Germinal center (tissue), 1 donor: ENCODE measurements at regions not wholly inside any gene's neighbourhood (a gene's known extent, or its start where the extent isn't known, plus 50 kb on each side); places are given as distances from the start of the nearest gene placed in this dataset.
"Not testable (repeated sequence)": the region's sequence is repeated elsewhere in the genome, so short reads cannot be mapped to it uniquely, and the experiment has no call there.

Experiments
- DNase-seq: peaks from one replicate; pipeline ENCODE4 v3.0.0; 2012; ENCODE audit warnings: mixed read lengths, low spot score

GRCh38 chr16:6852643-6853225 lies 479.9 kb upstream of the RBFOX1 start:
- DNase-seq, result no peak

DNA sequence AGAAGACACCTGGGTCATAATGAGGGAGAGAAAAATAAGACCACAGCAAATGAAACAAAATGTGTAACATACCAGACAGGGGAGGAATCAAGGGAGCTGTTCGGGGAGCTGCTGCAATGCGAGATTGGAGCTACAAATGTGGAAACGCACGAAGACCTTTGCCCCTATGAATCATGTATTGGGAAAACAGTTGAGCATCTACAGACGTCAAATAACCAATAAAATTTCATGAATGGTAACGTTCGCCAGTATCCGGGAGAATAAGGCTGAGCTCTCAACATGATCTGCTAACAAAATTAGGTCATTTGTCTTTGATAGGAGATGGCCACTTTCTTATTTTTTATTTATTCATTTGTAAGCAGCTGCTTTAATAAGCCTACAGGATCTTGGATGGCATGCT lies 486.2 kb upstream of the RBFOX1 start:
- DNase-seq, result no peak

DNA sequence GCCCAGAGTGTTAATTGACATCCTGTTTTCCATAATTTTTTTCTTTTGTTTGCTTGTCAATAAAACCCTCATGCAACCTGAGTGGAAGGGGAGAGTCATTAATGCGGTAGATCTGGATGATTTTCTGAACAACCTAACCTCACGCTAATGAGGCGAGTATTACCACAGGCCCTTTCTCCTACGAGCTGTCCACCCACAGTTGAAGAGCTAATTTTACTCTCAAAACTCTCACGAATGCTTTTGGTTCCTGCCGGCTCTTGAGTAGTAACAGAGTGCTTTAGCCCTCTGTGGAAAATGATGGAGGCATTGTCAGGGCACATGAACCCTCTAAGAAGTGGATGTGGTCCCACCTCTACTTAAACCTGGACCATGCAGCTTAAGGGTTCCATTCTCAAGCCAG lies 491.3 kb upstream of the RBFOX1 start:
- no peak for DNase-seq

DNA sequence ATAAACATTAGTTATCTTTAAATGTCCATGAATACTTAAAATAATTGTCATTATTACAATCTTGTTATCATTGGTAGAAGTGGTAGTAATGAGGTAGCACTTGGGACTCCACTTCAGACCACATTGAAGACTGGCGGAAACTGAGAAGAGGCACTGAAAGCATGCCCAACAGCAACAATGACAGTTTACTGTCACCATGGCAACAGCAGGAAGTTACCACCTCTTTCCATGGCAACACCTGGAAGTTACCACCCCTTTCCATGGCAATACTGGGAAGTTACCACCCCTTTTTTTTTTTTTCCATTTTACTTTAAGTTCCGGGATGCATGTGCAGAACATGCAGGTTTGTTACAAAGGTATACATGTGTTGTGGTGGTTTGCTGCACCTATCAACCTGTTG lies 494.9 kb upstream of the RBFOX1 start:
- DNase-seq, result no peak

DNA sequence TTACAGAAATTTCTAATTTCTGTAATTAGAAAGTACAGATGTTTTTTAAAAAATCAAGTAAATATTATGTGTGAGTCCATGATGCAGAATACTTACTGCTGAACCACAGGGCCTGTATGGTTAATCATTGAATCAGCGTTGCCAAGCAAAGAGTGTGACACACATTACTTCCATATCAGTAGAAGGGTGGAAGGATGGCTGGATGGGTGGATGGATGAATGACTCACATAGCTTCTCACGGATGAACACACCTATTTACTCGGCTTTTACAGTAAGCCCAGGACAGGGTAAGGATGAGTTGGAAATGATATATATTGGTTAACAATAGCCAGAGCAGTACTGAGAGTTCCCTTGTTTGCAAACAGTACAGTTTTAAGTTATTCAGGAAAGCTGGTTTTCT lies 495.9 kb upstream of the RBFOX1 start:
- no peak for DNase-seq

DNA sequence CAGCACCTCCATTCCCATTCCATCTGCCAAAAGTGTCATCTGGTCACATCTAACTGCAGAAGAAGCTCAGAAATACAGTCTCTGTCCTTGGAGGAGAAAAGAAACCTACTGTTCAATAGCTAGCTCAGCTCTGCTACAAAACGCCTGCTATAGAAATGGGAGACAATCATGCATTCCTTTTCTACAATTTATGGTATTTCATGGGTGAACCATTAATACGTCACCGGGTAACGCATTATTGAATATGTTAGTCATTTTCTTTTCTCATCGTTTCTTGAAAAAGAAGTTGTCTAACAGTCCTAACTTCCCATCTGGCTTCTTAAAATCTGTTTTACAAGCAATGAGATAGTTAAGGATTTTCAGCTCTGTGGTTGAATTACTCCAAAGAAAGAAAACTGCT lies 496.7 kb upstream of the RBFOX1 start:
- no peak for DNase-seq

GRCh38 chr16:6835516-6835915 lies 497.1 kb upstream of the RBFOX1 start:
- no peak for DNase-seq

DNA sequence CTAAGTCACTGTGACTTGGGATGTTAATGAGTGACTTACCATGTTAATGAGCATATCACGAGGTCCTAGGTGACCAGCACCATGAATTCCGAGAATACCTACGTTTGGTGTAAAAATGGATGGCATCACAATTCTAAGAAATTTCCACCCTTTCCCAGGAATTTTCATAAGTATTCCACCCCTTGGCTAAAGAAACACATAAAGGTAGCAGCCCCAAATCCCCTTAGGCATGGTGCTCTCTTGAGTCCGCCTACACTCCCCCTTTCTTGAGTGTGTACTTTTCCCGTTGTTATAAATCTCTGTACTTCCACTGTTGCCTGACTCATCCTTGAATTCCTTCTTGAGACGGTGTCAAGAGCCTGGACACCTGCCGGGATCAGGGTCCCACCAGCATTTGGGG lies 504.0 kb upstream of the RBFOX1 start:
- DNase-seq, result no peak

DNA sequence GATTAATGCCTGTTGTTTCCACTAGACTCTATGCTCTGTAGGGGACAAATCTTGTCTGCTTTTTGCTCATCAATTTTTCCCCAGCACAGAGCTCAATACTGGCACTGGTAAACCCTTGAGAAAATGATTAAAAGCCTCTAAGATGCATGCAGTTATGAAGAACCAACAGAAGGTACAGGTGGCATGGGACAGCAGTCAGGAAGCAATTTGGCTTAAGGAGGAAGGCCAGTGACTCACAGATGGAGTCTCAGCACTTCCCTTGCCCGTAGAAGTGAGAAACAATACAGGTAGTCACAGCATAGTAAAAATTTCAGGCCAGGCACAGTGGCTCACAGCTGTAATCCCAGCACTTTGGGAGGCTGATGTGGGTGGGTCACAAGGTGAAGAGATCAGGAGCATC lies 504.7 kb upstream of the RBFOX1 start:
- DNase-seq, result no peak

DNA sequence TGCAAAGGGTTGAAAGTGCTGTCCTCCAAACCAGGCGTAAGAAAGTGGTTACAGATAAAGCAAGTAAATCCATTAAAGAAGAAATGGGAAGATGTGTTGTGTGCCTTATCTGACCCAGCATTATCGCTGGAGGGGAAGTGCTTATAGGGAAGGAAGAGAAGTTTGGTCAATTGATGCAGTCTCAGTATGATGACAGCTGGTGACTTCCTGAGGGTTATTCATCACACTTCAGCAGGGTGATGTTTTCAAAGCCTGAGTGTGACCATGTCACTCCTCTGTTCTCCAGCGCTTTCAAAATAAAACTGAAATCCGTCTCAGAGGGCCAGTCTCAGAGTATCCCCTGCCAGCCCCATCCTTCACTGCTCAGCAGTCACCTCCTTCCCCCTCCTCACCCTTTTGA lies 505.4 kb upstream of the RBFOX1 start:
- DNase-seq, result no peak

DNA sequence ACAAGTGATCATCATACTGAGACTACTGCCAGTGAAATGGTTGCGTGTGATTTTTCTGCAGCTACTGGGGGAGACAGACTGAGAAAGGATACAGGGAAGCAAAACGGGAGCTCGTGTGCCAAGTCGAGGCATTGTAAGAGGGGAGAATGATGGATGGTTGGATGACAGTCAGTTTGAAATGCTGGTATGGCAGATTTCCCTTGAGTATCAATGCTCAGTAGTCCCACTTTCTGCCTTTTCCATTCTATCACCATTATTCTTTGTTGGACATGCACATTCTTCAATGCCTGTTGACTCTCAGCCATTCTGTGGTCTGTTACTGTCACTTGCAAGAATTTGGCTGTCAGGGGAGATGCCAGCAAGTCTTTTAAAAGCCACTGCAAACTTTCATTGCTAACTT lies 510.6 kb upstream of the RBFOX1 start:
- no peak for DNase-seq

GRCh38 chr16:6804461-6804860 lies 528.2 kb upstream of the RBFOX1 start:
- no peak for DNase-seq

DNA sequence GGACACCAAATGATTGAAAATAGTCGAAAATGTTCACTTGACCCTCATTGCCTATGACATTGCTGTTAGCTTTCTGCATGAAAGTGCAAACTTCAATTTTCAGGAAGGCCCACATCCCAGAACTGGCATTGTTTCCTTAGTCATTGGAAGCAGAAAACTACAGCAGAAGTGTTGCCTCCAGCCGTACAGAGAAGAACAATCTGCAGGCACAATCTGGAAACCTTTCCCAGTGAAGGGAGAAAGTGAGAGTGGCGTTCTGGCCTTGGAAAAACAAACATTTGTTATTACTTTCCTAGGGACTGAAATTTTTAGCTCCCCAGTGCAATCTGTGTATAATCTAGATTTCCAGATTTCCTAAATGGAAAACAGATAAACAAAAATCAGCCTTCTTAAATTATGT lies 529.5 kb upstream of the RBFOX1 start:
- DNase-seq, result no peak

- no peak for DNase-seq
These were observed 535.4 kb upstream of the RBFOX1 start for GRCh38 chr16:6797223-6797622.

DNA sequence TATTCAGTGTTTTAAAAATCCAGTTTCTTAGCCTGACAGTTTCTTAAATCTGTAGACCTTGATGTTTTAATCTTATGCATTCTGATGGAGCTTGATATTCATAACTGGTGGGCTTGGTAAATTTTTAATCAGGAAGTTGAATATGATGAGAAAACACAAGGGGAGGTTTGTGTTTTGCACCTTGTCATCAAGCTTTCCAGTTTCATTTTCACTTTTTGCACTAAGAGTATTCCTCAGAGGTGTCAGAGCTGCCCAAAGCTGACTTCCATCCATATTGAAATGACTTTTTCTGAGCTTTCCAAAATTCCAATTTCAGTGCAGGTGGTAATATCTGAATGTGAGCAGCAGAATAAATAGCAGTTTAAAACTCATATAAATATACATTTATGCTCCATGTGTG lies 555.0 kb upstream of the RBFOX1 start:
- no peak for DNase-seq

- DNase-seq, result no peak
These were observed 556.9 kb upstream of the RBFOX1 start for GRCh38 chr16:6775712-6776111.

DNA sequence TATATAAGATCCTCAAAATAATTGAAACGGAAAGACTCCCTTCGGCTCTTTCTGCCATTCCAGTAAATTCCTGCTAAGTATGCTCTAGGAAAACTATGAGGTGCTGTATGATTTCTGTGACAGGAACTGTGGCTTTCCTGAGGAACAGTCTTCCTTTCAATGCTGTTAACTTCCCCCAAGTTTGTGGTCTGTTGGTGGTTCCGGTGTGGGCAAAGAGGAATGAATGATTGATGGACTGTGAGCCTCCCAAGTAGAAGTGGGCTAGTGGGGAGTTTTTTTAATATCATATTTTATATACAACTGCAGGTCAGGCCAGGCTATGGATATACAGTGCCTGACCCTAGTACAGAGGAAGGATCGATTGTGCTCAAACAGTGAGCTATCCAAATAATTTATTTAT lies 560.7 kb upstream of the RBFOX1 start:
- no peak for DNase-seq

- no peak for DNase-seq
These were observed 579.1 kb upstream of the RBFOX1 start for GRCh38 chr16:6753553-6753952.

DNA sequence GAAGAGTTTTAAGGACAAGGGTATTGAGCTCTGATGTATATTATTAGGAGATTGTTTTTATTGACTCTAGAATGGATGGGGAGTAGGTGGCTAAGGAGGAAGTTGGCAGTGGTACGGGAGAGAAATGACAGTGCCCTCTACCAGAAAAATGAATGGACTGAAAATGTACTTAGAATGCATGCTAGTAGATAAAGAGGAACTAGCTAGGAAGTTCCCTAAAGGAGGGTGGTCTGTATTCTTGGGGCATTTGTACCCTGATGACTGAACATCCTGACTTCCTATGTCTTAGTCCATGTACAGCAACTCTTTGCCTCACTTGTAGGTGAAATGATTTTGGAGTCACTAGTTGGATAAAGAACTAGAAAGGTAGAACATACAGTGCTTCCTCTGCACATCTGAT lies 581.5 kb upstream of the RBFOX1 start:
- DNase-seq, result no peak

DNA sequence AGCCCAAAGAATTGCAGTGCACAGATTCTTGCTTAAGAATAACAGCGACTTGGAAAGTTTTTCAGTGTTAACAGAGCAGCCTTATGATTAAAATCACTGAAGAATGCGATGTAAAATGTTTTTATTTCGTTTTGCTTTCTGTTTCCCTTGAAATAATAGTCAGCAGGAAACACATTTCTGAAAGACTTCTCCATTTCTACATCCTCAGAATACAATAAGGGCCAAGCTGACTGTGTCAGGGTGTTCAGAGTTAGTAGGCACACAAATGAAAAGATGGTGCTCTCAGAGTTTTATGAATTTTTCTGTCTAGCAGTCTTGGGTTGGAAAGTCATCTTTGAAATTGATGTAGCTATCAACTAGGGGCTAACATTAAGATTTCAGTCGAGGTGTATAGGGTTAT lies 582.9 kb upstream of the RBFOX1 start:
- DNase-seq, result no peak

DNA sequence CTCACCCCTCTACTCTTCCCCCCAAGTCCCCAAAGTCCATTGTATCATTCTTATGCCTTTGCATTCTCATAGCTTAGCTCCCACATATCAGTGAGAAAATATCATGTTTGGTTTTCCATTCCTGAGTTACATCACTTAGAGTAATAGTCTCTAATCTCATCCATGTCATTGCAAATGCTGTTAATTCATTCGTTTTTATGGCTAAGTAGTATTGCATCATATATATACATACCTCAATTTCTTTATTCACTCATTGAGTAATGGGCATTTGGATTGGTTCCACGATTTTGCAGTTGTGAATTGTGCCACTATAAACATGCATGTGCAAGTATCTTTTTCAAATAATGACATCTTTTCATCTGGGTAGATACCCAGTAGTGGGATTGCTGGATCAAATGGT lies 596.3 kb upstream of the RBFOX1 start:
- DNase-seq, result not testable (repeated sequence)

DNA sequence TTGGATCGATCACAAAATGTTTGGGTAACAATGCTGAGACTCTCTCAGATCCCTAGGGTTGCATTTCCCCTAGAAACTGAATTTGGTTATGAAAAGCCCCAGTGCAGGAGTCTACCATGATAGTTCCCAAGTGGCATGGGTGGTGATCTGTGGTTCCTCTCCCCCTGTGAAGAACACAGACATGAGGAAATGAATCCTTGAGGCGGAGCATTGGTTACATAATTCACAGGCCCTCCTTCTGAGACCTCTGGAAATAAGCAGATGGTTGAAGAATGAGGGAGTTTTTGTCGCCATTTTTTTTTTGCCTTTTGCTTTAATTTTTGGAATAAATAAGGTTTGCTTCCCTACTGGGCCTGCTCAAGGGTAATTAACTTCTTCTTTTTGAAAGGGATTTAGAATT lies 597.0 kb upstream of the RBFOX1 start:
- no peak for DNase-seq

DNA sequence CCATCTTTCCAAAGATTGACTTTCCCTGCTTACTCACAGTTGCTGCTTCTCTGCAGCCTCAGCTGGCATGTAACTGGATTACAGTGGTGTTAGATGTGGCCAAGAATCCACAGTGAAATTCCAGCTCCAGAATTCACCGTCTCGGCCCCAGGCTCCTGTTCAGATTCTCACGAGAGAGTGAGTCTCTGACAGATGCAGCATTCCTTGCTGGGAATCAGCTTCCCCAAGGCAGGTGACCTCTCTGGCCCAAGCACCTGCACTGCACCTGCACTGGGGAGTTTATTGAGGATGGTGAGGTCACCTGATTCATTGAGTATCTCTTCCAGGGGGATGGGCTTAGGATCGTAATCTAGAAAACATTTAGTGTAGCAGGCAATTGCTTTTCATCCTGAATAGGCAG lies 600.5 kb upstream of the RBFOX1 start:
- no peak for DNase-seq

- no peak for DNase-seq
These were observed 604.3 kb upstream of the RBFOX1 start for GRCh38 chr16:6728381-6728780.

DNA sequence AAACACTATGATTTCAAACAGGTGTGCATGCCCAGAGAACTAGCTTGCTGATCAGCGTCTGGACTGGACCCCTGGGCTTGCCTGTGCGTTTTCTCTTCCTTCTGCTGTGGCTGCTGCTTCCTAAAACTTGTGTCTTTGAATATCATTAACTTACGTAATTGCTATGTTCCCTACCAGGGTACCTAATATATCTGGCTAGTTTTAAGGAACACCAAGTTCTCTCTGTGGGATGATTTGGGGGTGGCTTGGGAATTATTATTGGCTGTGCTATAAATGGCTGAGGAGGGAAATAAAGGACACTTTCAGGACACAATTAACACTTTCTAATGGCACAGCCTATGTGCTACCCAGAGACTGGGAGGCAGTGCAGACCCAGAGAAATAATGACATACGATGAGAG lies 606.0 kb upstream of the RBFOX1 start:
- no peak for DNase-seq
